Chondrocyte (in vitro differentiated cells): ENCODE measurements at regions not wholly inside any gene's neighbourhood (a gene's known extent, or its start where the extent isn't known, plus 50 kb on each side); places are given as distances from the start of the nearest gene placed in this dataset.

ENCODE experiments used
- DNase-seq: peaks from one replicate; pipeline ENCODE4 v3.0.0; 2021; ENCODE audit warnings: mixed read lengths, low spot score
- H3K27ac Mint-ChIP-seq: one replicate; pipeline ENCODE4 v1.8.0; 2021; ENCODE audit warnings: mild to moderate bottlenecking, moderate library complexity, mixed read lengths; ENCODE audit not compliant: unreplicated experiment
- H3K27me3 Mint-ChIP-seq: 2 replicates; pipeline ENCODE4 v1.8.0; 2021; ENCODE audit warnings: low read depth, mixed read lengths
- H3K36me3 Mint-ChIP-seq: 2 replicates; pipeline ENCODE4 v1.8.0; 2021; ENCODE audit warnings: low read depth, mixed read lengths
- H3K4me1 Mint-ChIP-seq: 2 replicates; pipeline ENCODE4 v1.8.0; 2021; ENCODE audit warnings: low read depth, mild to moderate bottlenecking, mixed read lengths
- H3K4me3 Mint-ChIP-seq: one replicate; pipeline ENCODE4 v1.8.0; 2021; ENCODE audit warnings: mild to moderate bottlenecking, moderate library complexity, mixed read lengths; ENCODE audit not compliant: unreplicated experiment
- H3K9me3 Mint-ChIP-seq: 2 replicates; pipeline ENCODE4 v1.8.0; 2021; ENCODE audit warnings: low read depth, mixed read lengths
- TF ChIP-seq, protein P1 (sequence below): fragments of 200-600 bp; sonication (generic); IDR thresholded peaks from 2 replicates; pipeline ENCODE4 v1.5.0; 2021; ENCODE audit warnings: antibody characterized with exemption, mild to moderate bottlenecking, moderate library complexity

DNA sequence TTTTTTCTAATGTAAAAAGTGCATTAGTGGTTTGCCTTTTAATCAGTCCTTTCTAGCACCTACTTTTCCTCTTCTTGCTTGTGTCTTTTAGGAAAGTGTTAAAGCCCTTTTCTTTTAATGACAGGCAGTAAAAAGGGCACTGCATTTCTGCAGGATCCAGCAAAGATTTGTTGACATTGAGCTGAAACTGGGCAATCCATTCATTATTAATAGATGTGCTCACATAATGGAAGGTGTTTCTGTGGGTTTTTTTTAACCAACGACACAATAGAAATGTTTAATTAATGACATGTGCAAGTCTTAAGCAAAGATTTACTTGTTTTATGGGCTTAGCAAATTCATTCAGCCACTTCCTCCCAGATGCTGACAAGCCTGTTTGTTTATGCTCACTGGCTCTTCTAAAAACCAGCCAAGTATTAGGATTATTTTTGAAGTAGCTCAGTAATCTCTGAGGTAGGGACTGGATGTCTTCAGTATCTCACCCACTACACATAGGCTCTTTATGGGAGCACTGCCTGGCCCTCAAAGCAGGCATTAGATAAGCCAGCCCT is 1201.1 kb downstream of the SORCS1 start:
- no peak for DNase-seq
- no peaks in the 10 kb centered on the region for H3K36me3 Mint-ChIP-seq
- H3K4me1 Mint-ChIP-seq, result no peaks in the 10 kb centered on the region
- H3K27me3 Mint-ChIP-seq, result no peaks in the 10 kb centered on the region
- no peaks in the 10 kb centered on the region for H3K9me3 Mint-ChIP-seq
- no peak overlapping the region for H3K27ac Mint-ChIP-seq
- TF ChIP-seq, protein P1, sequence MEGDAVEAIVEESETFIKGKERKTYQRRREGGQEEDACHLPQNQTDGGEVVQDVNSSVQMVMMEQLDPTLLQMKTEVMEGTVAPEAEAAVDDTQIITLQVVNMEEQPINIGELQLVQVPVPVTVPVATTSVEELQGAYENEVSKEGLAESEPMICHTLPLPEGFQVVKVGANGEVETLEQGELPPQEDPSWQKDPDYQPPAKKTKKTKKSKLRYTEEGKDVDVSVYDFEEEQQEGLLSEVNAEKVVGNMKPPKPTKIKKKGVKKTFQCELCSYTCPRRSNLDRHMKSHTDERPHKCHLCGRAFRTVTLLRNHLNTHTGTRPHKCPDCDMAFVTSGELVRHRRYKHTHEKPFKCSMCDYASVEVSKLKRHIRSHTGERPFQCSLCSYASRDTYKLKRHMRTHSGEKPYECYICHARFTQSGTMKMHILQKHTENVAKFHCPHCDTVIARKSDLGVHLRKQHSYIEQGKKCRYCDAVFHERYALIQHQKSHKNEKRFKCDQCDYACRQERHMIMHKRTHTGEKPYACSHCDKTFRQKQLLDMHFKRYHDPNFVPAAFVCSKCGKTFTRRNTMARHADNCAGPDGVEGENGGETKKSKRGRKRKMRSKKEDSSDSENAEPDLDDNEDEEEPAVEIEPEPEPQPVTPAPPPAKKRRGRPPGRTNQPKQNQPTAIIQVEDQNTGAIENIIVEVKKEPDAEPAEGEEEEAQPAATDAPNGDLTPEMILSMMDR, result no peak
- no peak overlapping the region for H3K4me3 Mint-ChIP-seq

DNA sequence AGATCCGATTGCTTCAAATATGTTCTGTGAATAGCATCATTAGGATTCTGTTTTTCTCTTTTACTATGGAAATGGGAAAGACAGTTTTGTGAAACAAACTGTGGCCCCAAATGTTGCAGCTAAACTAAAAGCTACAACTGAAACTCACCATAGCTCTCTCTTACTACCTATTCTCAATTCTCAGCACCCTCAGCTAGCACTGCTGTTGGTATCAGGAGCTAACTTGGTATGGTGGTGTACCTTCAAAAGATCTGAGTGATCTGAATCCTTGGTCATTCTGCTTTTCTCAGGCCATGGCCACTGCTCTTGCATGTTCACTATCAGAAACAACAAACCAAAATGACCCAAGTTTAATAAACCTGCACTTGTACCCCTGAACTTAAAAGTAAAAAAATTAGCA is 1208.0 kb downstream of the SORCS1 start:
- no peak for DNase-seq
- Mint-ChIP-seq H3K27me3 (no peaks in the 10 kb centered on the region), H3K36me3 (no peaks in the 10 kb centered on the region), H3K4me1 (peaks cover 3% of the 10 kb centered on the region), H3K27ac (no peak overlapping the region), H3K9me3 (no peaks in the 10 kb centered on the region), H3K4me3 (no peak overlapping the region)
- TF ChIP-seq, protein P1, result no peak

DNA sequence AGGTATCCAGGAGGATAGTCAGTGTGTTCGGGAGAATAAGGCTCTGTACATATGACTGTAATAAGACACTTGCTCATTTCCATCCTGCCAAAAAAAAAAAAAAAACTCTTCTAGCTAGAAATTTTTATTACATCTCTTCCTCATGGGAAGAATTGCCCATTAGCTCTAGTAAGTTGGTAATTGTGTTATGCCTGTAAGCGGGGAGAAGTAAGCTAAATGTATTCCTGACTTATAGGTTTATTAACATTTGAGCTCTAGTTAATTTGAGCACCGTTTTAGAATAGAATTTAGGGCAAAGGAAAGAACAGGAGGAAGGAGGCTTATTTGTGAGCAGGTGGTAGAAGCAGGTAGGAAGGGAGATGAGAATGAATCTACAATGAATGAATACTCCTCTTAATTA is 1210.6 kb downstream of the SORCS1 start:
- no peak overlapping the region for H3K4me3 Mint-ChIP-seq
- no peaks in the 10 kb centered on the region for H3K9me3 Mint-ChIP-seq
- H3K27me3 Mint-ChIP-seq, result peaks cover 4% of the 10 kb centered on the region

DNA sequence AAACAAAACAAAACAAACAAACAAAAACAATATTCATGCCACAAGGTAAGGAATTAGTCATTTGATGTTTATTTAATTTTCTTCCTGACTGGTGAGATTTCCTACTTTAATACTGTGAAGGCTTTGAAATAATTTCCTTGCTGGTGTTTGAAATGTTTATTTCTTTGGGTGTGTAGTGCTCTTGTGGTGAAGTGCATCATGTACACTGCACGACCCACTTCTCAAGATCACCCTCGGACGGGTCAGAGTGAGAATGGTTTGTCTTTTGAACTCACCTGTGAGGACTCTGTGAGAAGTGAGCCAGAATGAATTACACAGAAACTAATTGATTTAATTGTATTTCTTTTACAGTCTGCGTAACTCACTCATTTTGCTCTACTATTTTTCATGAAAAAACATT is 1211.5 kb downstream of the SORCS1 start:
- TF ChIP-seq, protein P1, result no peak
- Mint-ChIP-seq H3K27ac (no peak overlapping the region), H3K36me3 (no peaks in the 10 kb centered on the region), H3K27me3 (peaks cover 4% of the 10 kb centered on the region), H3K4me3 (no peak overlapping the region), H3K9me3 (no peaks in the 10 kb centered on the region), H3K4me1 (peaks cover 3% of the 10 kb centered on the region)
- no peak for DNase-seq

More for the DNA sequence above, 1210.6 kb downstream of the SORCS1 start:
- TF ChIP-seq, protein P1, result no peak
- no peaks in the 10 kb centered on the region for H3K36me3 Mint-ChIP-seq
- H3K27ac Mint-ChIP-seq, result no peak overlapping the region
- peaks cover 3% of the 10 kb centered on the region for H3K4me1 Mint-ChIP-seq
- no peak for DNase-seq

DNA sequence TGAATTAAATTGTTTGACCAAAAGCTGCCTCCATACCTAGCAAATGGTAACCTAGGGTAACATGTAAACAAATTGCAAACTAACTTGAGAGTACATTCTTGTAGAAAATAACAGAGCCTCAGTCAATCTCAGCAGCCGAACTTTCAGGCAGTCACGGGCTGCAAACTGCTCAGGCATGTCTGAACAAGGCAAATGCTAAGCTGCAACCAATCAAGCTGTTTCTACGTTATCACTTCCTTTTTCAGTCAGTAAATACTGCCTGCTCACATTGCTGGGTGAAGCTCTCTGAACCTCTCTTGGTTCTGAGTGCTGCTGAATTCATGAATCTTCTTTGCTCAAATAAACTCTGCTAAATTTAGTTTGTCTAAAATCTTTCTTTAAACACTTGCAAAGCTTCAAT is 1212.4 kb downstream of the SORCS1 start:
- DNase-seq, result no peak
- no peaks in the 10 kb centered on the region for H3K9me3 Mint-ChIP-seq
- no peak overlapping the region for H3K27ac Mint-ChIP-seq
- no peaks in the 10 kb centered on the region for H3K36me3 Mint-ChIP-seq
- H3K27me3 Mint-ChIP-seq, result peaks cover 4% of the 10 kb centered on the region
- H3K4me3 Mint-ChIP-seq, result no peak overlapping the region
- TF ChIP-seq, protein P1, result no peak
- H3K4me1 Mint-ChIP-seq, result peaks cover 3% of the 10 kb centered on the region
